HG03354 (cell line): ENCODE measurements at regions not wholly inside any gene's neighbourhood (a gene's known extent, or its start where the extent isn't known, plus 50 kb on each side); places are given as distances from the start of the nearest gene placed in this dataset.

Source experiments
- ATAC-seq: cut with Tn5 transposase; IDR thresholded peaks from one replicate; pipeline ENCODE4 v1.9.1; 2021; ENCODE audit warnings: mild to moderate bottlenecking; ENCODE audit not compliant: unreplicated experiment, poor library complexity, severe bottlenecking

DNA sequence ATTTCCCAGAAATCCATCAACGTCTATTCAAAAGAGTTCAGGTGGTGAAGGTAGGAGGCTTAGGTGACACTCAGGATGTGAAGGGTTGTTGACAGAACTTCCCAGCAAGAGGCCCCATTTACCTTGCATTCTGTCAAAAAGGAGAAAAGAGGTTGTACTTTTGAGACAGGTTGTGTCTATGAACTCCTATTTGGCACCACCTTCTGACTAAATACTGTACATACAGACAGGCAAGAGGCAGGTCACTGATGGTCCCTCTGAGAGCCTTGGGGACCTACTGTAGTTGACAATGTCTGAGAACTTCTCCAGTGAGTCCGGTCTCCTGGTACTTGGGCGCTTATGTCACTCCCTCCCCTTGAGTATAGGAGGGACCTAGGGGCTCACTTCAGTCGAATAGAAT, 479.3 kb upstream of the ZFHX3 start:
- ATAC-seq, result no peak

GRCh38 chr16:73526011-73526804, 478.3 kb upstream of the ZFHX3 start:
- ATAC-seq, result no peak

- ATAC-seq, result no peak
These were observed 475.3 kb upstream of the ZFHX3 start for GRCh38 chr16:73523209-73523608.

DNA sequence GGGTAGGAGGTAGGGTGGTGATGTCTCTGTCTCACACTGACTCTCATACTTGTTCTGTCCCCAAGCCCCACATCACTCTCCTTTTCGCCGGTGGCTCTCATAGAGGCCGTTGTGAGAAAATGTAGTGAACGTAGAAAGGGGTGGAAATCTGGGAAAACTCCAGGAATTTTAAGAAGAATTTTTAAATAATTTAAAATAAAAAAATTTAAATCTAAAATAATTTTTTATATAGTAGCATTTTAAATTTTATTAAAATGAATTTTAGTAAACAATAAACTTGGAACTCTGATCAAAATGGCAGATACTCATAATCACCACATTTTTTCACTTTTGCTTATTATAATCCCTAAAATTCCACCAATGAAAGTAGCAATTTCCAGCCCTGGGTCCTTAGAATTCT, 473.6 kb upstream of the ZFHX3 start:
- ATAC-seq, result no peak

GRCh38 chr16:73515616-73516015, 467.7 kb upstream of the ZFHX3 start:
- no peak for ATAC-seq

DNA sequence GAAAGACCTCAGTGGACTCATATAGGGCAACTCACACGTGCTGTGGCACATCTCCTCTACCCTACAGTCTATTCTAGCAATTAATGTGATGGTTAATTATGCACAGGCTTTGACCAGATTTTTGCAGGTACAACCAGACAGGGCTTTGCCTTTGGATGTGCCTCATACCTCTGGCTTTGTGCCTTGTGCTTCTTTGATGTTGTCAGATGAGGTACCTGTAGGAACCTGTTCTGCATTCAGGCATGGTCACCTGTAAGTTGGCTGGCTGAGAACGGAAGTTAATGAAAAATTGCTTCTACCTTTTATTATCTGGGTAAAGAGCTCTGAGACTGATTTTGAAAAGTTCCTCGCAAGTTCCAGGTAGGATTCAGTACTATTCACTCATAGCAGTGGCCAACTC, 462.9 kb upstream of the ZFHX3 start:
- no peak for ATAC-seq

DNA sequence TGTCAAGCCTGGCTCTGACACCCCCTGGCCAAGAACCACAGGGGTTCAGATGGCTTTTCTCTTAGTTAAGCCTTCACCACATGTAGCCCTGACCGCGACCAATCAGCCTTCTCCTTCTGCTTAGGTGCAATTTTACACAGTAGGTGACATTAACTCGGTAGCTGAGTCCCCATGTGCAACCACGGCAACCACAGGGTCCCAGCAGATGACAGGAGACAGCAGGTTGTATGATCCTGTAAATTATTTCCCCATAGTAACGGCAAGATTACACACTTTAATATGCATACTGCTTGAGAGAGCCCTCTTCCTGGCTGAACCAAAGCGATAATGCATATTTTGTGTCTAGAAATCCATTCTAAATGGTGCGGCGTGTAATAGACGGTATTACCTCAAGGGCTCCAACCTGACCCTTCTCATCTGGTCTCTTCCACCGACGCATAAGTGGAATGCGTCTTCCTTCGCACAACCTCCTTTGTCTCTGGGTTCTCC, 458.7 kb upstream of the ZFHX3 start:
- no peak for ATAC-seq

GRCh38 chr16:73505577-73505976, 457.6 kb upstream of the ZFHX3 start:
- no peak for ATAC-seq

GRCh38 chr16:73504591-73505575, 457.0 kb upstream of the ZFHX3 start:
- ATAC-seq, result no peak

GRCh38 chr16:73503093-73503492, 455.2 kb upstream of the ZFHX3 start:
- no peak for ATAC-seq

GRCh38 chr16:73499276-73499675, 451.3 kb upstream of the ZFHX3 start:
- ATAC-seq, result no peak

GRCh38 chr16:73485880-73486279, 438.0 kb upstream of the ZFHX3 start:
- ATAC-seq, result no peak

DNA sequence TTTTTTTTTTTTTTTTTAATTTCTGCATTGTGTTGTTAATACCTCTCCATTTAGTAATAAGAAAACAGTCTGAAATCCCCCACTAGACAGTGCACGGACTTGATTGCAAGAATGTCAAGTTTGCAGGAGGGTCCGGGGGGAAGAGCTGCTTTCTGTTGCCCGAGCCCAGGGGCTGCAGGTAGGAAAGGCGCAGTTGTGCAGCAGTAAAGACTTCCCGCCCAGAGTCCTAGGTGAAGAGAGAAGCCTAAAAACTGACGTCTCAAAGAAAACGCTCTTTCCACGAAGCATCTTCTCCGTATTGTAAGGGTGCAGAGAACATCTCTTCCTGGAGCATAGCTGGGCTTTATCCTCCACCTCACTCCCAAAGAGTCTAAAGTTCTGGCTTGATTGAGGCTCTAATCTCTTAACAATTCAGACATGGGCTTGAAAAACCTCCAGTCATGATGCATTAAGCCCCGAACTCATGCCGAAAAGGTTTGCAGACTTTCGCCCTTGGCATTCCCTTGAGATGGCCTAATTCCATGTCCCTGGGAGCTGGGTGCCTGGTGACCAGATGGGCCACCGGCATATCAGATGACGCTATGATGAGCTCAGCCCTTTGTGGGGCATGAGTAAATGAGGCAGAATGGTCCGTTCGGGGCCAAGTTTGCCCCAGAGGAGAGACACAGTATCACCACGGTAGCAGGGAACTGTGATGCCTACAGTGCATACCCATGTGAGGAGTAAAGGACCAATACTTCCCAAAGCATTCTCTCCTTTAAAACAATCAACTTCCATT, 436.2 kb upstream of the ZFHX3 start:
- ATAC-seq, result no peak

GRCh38 chr16:73483076-73483791, 435.3 kb upstream of the ZFHX3 start:
- ATAC-seq, result no peak

- no peak for ATAC-seq
These were observed 434.4 kb upstream of the ZFHX3 start for GRCh38 chr16:73482310-73482709.

DNA sequence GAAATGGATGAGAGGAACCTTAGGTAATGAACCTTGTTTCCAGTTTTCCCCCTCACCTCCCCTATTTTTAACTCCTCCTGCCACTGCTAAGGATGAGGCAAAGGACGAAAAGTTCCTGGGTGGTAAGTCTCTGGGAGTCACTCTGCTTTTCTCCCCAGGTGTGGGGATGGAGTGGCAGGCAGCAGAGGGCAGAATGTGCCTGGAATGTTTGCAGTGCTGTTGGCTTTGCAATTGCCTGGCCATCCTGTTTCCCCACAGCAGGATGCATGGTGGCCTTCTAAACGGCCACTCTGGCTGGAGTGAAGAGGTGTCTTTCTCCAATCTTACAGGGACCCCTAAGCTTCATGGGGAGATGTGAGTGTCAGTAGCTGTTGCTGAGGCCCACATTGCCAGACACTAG, 432.5 kb upstream of the ZFHX3 start:
- no peak for ATAC-seq

DNA sequence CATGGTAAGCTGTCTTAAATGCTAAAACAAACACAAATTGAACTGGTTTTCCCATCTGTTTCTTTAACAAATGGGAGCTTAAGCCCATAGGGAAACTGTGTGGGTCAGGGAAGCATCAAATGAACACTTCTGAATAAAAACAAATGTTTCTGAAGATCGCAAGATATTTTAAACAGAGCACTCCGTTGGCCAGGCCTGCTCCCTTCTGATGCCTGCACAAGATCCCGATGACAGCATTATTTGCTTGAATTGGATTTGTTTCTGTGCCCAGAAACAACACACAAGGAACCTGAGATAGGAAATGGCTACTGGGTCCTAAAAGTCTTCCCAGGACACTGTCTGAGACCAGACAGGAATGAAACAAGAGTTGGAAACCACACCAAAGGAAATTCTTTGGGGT, 425.8 kb upstream of the ZFHX3 start:
- ATAC-seq, result no peak

DNA sequence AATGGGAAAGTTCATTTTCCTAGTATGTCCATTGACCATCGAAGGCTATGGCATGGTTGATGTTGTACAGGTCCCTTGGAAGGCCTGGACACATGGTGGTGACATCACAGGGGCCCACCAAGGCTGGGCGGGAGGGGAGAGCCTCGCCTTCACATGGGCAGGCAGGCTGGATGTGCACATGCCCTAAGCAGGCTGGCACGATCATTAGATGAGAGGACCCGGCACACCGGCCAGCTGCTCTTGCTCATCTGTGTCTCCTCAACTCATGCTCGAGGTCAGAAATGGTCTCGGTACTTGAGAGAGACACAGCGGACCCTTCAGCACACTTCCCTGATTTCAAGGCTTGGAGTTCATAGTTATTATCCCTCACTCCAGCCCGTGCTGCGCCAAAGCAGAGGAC, 416.9 kb upstream of the ZFHX3 start:
- ATAC-seq, result no peak

- no peak for ATAC-seq
These were observed 411.7 kb upstream of the ZFHX3 start for GRCh38 chr16:73459586-73459985.
